Chondrocyte (in vitro differentiated cells): ENCODE measurements at regions not wholly inside any gene's neighbourhood (a gene's known extent, or its start where the extent isn't known, plus 50 kb on each side); places are given as distances from the start of the nearest gene placed in this dataset.

Experiments used
- DNase-seq: peaks from one replicate; pipeline ENCODE4 v3.0.0; 2021; ENCODE audit warnings: mixed read lengths, low spot score
- H3K27ac Mint-ChIP-seq: one replicate; pipeline ENCODE4 v1.8.0; 2021; ENCODE audit warnings: mild to moderate bottlenecking, moderate library complexity, mixed read lengths; ENCODE audit not compliant: unreplicated experiment
- H3K27me3 Mint-ChIP-seq: 2 replicates; pipeline ENCODE4 v1.8.0; 2021; ENCODE audit warnings: low read depth, mixed read lengths
- H3K36me3 Mint-ChIP-seq: 2 replicates; pipeline ENCODE4 v1.8.0; 2021; ENCODE audit warnings: low read depth, mixed read lengths
- H3K4me1 Mint-ChIP-seq: 2 replicates; pipeline ENCODE4 v1.8.0; 2021; ENCODE audit warnings: low read depth, mild to moderate bottlenecking, mixed read lengths
- H3K4me3 Mint-ChIP-seq: one replicate; pipeline ENCODE4 v1.8.0; 2021; ENCODE audit warnings: mild to moderate bottlenecking, moderate library complexity, mixed read lengths; ENCODE audit not compliant: unreplicated experiment
- H3K9me3 Mint-ChIP-seq: 2 replicates; pipeline ENCODE4 v1.8.0; 2021; ENCODE audit warnings: low read depth, mixed read lengths
- CTCF ChIP-seq: fragments of 200-600 bp; sonication (generic); IDR thresholded peaks from 2 replicates; pipeline ENCODE4 v1.5.0; 2021; ENCODE audit warnings: antibody characterized with exemption, mild to moderate bottlenecking, moderate library complexity

- Mint-ChIP-seq H3K27me3 (no peaks in the 10 kb centered on the region), H3K27ac (no peak overlapping the region), H3K36me3 (no peaks in the 10 kb centered on the region), H3K4me3 (no peak overlapping the region), H3K9me3 (no peaks in the 10 kb centered on the region), H3K4me1 (no peaks in the 10 kb centered on the region)
- DNase-seq = no peak
- no peak for TF ChIP-seq CTCF
Observed at GRCh38 chrX:13266641-13267345, 53.1 kb downstream of the ATXN3L start.

DNA sequence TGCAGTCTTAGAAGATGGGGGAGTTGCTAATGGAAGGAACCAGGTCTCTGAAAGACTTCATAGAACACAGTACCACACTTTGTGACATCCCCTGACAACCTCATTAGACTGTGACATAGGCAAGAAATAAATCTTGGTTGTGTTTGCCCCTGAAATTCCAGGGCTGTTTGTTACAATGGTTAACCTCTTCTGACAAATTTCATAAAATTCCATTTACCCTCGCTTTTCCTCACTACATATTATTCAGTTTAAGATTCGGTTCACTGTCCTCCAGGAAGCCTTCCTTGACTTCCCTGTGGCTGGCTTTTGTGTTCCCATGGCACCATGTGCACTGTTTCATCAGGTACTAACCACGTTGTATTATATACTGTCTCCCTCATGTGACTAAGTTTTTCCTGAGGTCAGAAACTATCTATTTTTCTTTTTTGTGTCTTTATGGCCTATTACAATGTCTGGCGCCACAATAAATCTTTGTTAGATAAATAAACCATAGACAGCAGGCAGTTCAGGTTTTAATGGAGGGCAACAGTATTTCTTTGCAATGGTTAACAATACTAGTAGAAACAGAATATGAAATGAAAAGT, 54.2 kb downstream of the ATXN3L start:
- no peak for TF ChIP-seq CTCF
- Mint-ChIP-seq H3K27me3 (no peaks in the 10 kb centered on the region), H3K27ac (no peak overlapping the region), H3K4me1 (no peaks in the 10 kb centered on the region), H3K36me3 (no peaks in the 10 kb centered on the region), H3K4me3 (no peak overlapping the region), H3K9me3 (no peaks in the 10 kb centered on the region)
- DNase-seq = no peak

- peaks cover 5% of the 10 kb centered on the region for H3K9me3 Mint-ChIP-seq
Observed at GRCh38 chrX:13265111-13265510, 54.7 kb downstream of the ATXN3L start.

DNA sequence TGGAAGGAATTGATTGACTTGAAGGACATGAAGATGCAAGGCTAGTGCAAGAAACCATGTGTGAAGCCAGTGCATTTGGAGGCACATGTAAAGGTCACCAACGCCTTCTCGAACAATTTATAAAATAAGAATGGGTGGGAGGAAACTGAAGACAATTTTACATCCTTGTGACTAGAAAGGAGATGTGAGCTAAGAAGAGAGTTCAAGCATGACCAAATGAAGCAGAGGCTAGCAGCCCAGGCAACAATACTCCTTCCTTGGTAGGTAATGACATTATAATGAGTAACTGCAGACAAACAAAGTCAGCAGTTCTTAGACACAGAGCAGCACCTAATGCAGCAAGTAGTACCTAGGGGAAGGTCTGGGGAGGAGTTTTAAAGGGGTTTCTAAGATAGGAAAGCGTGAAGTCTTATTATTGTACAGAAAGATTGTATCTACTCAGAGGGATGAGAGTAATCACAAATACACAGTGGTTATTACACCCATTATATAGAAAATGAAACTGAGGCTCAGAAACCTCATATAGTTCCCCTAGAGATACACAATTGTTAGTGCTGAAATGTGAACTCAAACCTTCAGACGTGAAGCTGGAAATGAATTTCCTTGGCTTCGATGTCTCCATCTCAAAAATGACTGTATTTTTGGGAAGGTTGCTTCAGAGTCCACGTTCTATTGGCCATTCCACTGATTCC, 56.1 kb downstream of the ATXN3L start:
- Mint-ChIP-seq H3K27ac (no peak overlapping the region), H3K4me1 (no peaks in the 10 kb centered on the region), H3K27me3 (no peaks in the 10 kb centered on the region), H3K4me3 (no peak overlapping the region), H3K36me3 (no peaks in the 10 kb centered on the region), H3K9me3 (peaks cover 5% of the 10 kb centered on the region)
- TF ChIP-seq CTCF = no peak
- DNase-seq = no peak

More at GRCh38 chrX:13265111-13265510, 54.7 kb downstream of the ATXN3L start:
- Mint-ChIP-seq H3K27ac (no peak overlapping the region), H3K36me3 (no peaks in the 10 kb centered on the region), H3K4me1 (no peaks in the 10 kb centered on the region), H3K4me3 (no peak overlapping the region), H3K27me3 (no peaks in the 10 kb centered on the region)
- TF ChIP-seq CTCF = no peak
- DNase-seq = no peak

- Mint-ChIP-seq H3K27me3 (no peaks in the 10 kb centered on the region), H3K4me3 (no peak overlapping the region), H3K4me1 (no peaks in the 10 kb centered on the region), H3K9me3 (peaks cover 7% of the 10 kb centered on the region), H3K27ac (no peak overlapping the region), H3K36me3 (no peaks in the 10 kb centered on the region)
- TF ChIP-seq CTCF = no peak
- no peak for DNase-seq
Observed at GRCh38 chrX:13261348-13261747, 58.5 kb downstream of the ATXN3L start.
